22Rv1 (cell line): ENCODE measurements at regions not wholly inside any gene's neighbourhood (a gene's known extent, or its start where the extent isn't known, plus 50 kb on each side); places are given as distances from the start of the nearest gene placed in this dataset.

Source experiments
- H3K27ac ChIP-seq: fragments of 450-650 bp; 2 replicates; pipeline ENCODE4 v1.5.1; 2017
- CTCF ChIP-seq: fragments of 450-650 bp; IDR thresholded peaks from 2 replicates; pipeline ENCODE4 v1.5.1; 2017; ENCODE audit warnings: mild to moderate bottlenecking
- ZFX ChIP-seq: fragments of 450-650 bp; IDR thresholded peaks from 2 replicates; pipeline ENCODE4 v1.6.1; 2017; ENCODE audit warnings: antibody characterized with exemption, borderline replicate concordance

GRCh38 chr5:15447209-15447608, 52.8 kb upstream of the FBXL7 start:
- TF ChIP-seq CTCF (no peak), ZFX (no peak)
- H3K27ac ChIP-seq: no peak overlapping the region

GRCh38 chr5:15446552-15446951, 53.4 kb upstream of the FBXL7 start:
- H3K27ac ChIP-seq: no peak overlapping the region
- TF ChIP-seq ZFX: no peak
- no peak for TF ChIP-seq CTCF

GRCh38 chr5:15442193-15442570, 57.8 kb upstream of the FBXL7 start:
- H3K27ac ChIP-seq: no peak overlapping the region
- TF ChIP-seq ZFX: no peak
- no peak for TF ChIP-seq CTCF

- TF ChIP-seq ZFX: no peak
- no peak for TF ChIP-seq CTCF
- no peak overlapping the region for H3K27ac ChIP-seq
These were observed 58.4 kb upstream of the FBXL7 start for GRCh38 chr5:15441433-15442192.

- no peak overlapping the region for H3K27ac ChIP-seq
- TF ChIP-seq CTCF: no peak
- no peak for TF ChIP-seq ZFX
These were observed 59.5 kb upstream of the FBXL7 start for GRCh38 chr5:15440434-15440833.

- no peak for TF ChIP-seq CTCF
- TF ChIP-seq ZFX: no peak
- H3K27ac ChIP-seq: no peak overlapping the region
These were observed 60.2 kb upstream of the FBXL7 start for GRCh38 chr5:15439801-15440200.

- H3K27ac ChIP-seq: no peak overlapping the region
- TF ChIP-seq CTCF (no peak), ZFX (no peak)
These were observed 66.3 kb upstream of the FBXL7 start for GRCh38 chr5:15433709-15434108.
